Fibroblast of lung (primary cell): ENCODE measurements at regions not wholly inside any gene's neighbourhood (a gene's known extent, or its start where the extent isn't known, plus 50 kb on each side); places are given as distances from the start of the nearest gene placed in this dataset.

Experiments
- DNase-seq, 2 donors: peaks; one replicate each; pipeline versions ENCODE4 v3.0.0 to v3.0.0-alpha.2; 2010; ENCODE audit warnings: low read depth in 2 of 2
- H2AFZ ChIP-seq: 2 replicates; pipeline ENCODE4 v1.5.1; 2012; ENCODE audit warnings: low read length, control low read depth, inconsistent platforms
- H3K27ac ChIP-seq: 2 replicates; pipeline ENCODE4 v1.5.1; 2011; ENCODE audit warnings: low read length, control low read depth; ENCODE audit not compliant: insufficient read depth
- H3K27me3 ChIP-seq: 2 replicates; pipeline ENCODE4 v1.5.1; 2011; ENCODE audit warnings: mild to moderate bottlenecking, low read length; ENCODE audit not compliant: control insufficient read depth, insufficient read depth
- H3K36me3 ChIP-seq: 2 replicates; pipeline ENCODE4 v1.5.1; 2011; ENCODE audit warnings: low read length; ENCODE audit not compliant: control insufficient read depth, insufficient read depth
- H3K4me1 ChIP-seq: 2 replicates; pipeline ENCODE4 v1.5.1; 2011; ENCODE audit warnings: low read length; ENCODE audit not compliant: control insufficient read depth, insufficient read depth; ENCODE audit errors: extremely low read depth
- H3K4me2 ChIP-seq: 2 replicates; pipeline ENCODE4 v1.5.1; 2011; ENCODE audit warnings: low read length, control low read depth; ENCODE audit not compliant: insufficient read depth; ENCODE audit errors: extremely low read depth
- H3K4me3 ChIP-seq, 4 experiments: fragments of 200-600 bp in 1 of 4; sonication (generic) in 1 of 4; replicated peaks in 1 of 4; 2 replicates each; pipeline ENCODE4 v1.5.1; 2011 to 2016; ENCODE audit warnings: low read length in 4 of 4, low read depth in 3 of 4, mild to moderate bottlenecking in 3 of 4, control low read depth in 2 of 4, inconsistent platforms in 1 of 4, mixed read lengths in 1 of 4; ENCODE audit not compliant: insufficient read depth in 1 of 4; ENCODE audit errors: control extremely low read depth in 1 of 4
- H3K79me2 ChIP-seq: 2 replicates; pipeline ENCODE4 v1.5.1; 2012; ENCODE audit warnings: mild to moderate bottlenecking, low read length, inconsistent platforms; ENCODE audit not compliant: control insufficient read depth, insufficient read depth
- H3K9ac ChIP-seq: 2 replicates; pipeline ENCODE4 v1.5.1; 2011; ENCODE audit warnings: mild to moderate bottlenecking, low read length, control low read depth; ENCODE audit not compliant: insufficient read depth
- H3K9me3 ChIP-seq: 2 replicates; pipeline ENCODE4 v1.5.1; 2012; ENCODE audit warnings: low read depth, low read length; ENCODE audit not compliant: control insufficient read depth, insufficient read depth
- H4K20me1 ChIP-seq: 2 replicates; pipeline ENCODE4 v1.5.1; 2011; ENCODE audit warnings: low read length; ENCODE audit not compliant: control insufficient read depth, insufficient read depth; ENCODE audit errors: extremely low read depth
- CTCF ChIP-seq, 2 donors: IDR thresholded peaks in 1 of 2; conservative IDR thresholded peaks in 1 of 2; 1 replicate in 1 of 2; 2 replicates in 1 of 2; pipeline ENCODE4 v1.5.1; 2011 to 2012; ENCODE audit warnings: low read length in 2 of 2, control low read depth in 1 of 2, inconsistent platforms in 1 of 2, low read depth in 1 of 2, mild to moderate bottlenecking in 1 of 2
- EZH2 ChIP-seq: IDR thresholded peaks from 2 replicates; pipeline ENCODE4 v1.5.1; 2012; ENCODE audit warnings: low read length, control low read depth, mild to moderate bottlenecking; ENCODE audit errors: missing control alignments

GRCh38 chr3:176948151-176948550 lies 249.1 kb downstream of the TBL1XR1 start:
- no peak for DNase-seq

GRCh38 chr3:176946202-176946601 lies 251.1 kb downstream of the TBL1XR1 start:
- H3K27me3 ChIP-seq, result no peaks in the 10 kb centered on the region
- no peaks in the 10 kb centered on the region for H3K79me2 ChIP-seq
- no peak overlapping the region for H3K4me3 ChIP-seq
- no peak for DNase-seq
- H3K9me3 ChIP-seq, result no peaks in the 10 kb centered on the region
- H3K4me2 ChIP-seq, result no peak overlapping the region
- TF ChIP-seq CTCF (conservative IDR thresholded peaks at IDR 0.05 in 1 of 2, IDR thresholded peaks at IDR 0.05 in 1 of 2; ENCODE audit: low read depth in 1 of 2, low read length in 2 of 2), result no peak
- no peak for TF ChIP-seq EZH2
- no peak overlapping the region for H3K27ac ChIP-seq
- no peak overlapping the region for H2AFZ ChIP-seq
- H3K36me3 ChIP-seq, result no peaks in the 10 kb centered on the region
- no peak overlapping the region for H3K9ac ChIP-seq
- H3K4me1 ChIP-seq, result no peaks in the 10 kb centered on the region
- H4K20me1 ChIP-seq, result no peaks in the 10 kb centered on the region

More at GRCh38 chr3:176948151-176948550, 249.1 kb downstream of the TBL1XR1 start:
- no peak overlapping the region for H2AFZ ChIP-seq
- no peaks in the 10 kb centered on the region for H3K4me1 ChIP-seq
- H3K79me2 ChIP-seq, result no peaks in the 10 kb centered on the region
- no peaks in the 10 kb centered on the region for H4K20me1 ChIP-seq
- no peaks in the 10 kb centered on the region for H3K9me3 ChIP-seq
- H3K4me3 ChIP-seq, result no peak overlapping the region
- no peaks in the 10 kb centered on the region for H3K36me3 ChIP-seq
- H3K9ac ChIP-seq, result no peak overlapping the region
- H3K4me2 ChIP-seq, result no peak overlapping the region
- no peak overlapping the region for H3K27ac ChIP-seq
- TF ChIP-seq EZH2 (no peak), CTCF (conservative IDR thresholded peaks at IDR 0.05 in 1 of 2, IDR thresholded peaks at IDR 0.05 in 1 of 2; ENCODE audit: low read depth in 1 of 2, low read length in 2 of 2) (no peak)
- H3K27me3 ChIP-seq, result no peaks in the 10 kb centered on the region

- no peaks in the 10 kb centered on the region for H3K4me1 ChIP-seq
- no peaks in the 10 kb centered on the region for H3K27me3 ChIP-seq
- no peak for TF ChIP-seq CTCF (conservative IDR thresholded peaks at IDR 0.05 in 1 of 2, IDR thresholded peaks at IDR 0.05 in 1 of 2; ENCODE audit: low read depth in 1 of 2, low read length in 2 of 2)
- TF ChIP-seq EZH2, result no peak
- H3K4me2 ChIP-seq, result no peak overlapping the region
- no peaks in the 10 kb centered on the region for H4K20me1 ChIP-seq
- H3K27ac ChIP-seq, result no peak overlapping the region
- no peak overlapping the region for H2AFZ ChIP-seq
- no peak for DNase-seq
- H3K4me3 ChIP-seq, result no peak overlapping the region
- H3K9me3 ChIP-seq, result no peaks in the 10 kb centered on the region
- no peaks in the 10 kb centered on the region for H3K36me3 ChIP-seq
- H3K79me2 ChIP-seq, result no peaks in the 10 kb centered on the region
- H3K9ac ChIP-seq, result no peak overlapping the region
These were observed 255.0 kb downstream of the TBL1XR1 start for GRCh38 chr3:176942305-176942704.
